GM12873 (cell line): ENCODE measurements at regions not wholly inside any gene's neighbourhood (a gene's known extent, or its start where the extent isn't known, plus 50 kb on each side); places are given as distances from the start of the nearest gene placed in this dataset.

Experiments used
- TF ChIP-seq, protein P1 (sequence below): IDR thresholded peaks from 2 replicates; pipeline ENCODE4 v1.5.1; 2012; ENCODE audit warnings: low read depth, mild to moderate bottlenecking, moderate library complexity, low read length, control low read depth; ENCODE audit not compliant: insufficient read depth; ENCODE audit errors: missing control alignments

DNA sequence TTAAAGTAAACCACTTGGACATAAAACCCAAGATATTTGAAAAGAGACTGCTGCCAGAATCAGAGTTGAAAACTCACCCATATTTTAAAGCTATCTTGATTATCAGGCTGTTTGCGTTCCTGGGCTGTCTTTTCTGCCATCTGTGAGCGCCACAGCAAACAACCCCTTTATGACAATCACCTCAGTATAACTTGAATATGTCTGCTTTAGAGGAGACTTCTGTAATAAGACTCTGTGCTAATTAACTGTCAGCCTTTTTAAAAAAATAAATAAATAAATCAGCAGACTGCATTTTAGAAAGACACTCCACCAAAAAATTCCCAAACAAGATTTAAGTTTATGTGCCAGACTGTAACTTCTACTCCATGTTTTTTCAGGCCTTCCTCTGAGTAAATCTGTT, 375.7 kb upstream of the CCNH start:
- TF ChIP-seq, protein P1, sequence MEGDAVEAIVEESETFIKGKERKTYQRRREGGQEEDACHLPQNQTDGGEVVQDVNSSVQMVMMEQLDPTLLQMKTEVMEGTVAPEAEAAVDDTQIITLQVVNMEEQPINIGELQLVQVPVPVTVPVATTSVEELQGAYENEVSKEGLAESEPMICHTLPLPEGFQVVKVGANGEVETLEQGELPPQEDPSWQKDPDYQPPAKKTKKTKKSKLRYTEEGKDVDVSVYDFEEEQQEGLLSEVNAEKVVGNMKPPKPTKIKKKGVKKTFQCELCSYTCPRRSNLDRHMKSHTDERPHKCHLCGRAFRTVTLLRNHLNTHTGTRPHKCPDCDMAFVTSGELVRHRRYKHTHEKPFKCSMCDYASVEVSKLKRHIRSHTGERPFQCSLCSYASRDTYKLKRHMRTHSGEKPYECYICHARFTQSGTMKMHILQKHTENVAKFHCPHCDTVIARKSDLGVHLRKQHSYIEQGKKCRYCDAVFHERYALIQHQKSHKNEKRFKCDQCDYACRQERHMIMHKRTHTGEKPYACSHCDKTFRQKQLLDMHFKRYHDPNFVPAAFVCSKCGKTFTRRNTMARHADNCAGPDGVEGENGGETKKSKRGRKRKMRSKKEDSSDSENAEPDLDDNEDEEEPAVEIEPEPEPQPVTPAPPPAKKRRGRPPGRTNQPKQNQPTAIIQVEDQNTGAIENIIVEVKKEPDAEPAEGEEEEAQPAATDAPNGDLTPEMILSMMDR, result no peak

DNA sequence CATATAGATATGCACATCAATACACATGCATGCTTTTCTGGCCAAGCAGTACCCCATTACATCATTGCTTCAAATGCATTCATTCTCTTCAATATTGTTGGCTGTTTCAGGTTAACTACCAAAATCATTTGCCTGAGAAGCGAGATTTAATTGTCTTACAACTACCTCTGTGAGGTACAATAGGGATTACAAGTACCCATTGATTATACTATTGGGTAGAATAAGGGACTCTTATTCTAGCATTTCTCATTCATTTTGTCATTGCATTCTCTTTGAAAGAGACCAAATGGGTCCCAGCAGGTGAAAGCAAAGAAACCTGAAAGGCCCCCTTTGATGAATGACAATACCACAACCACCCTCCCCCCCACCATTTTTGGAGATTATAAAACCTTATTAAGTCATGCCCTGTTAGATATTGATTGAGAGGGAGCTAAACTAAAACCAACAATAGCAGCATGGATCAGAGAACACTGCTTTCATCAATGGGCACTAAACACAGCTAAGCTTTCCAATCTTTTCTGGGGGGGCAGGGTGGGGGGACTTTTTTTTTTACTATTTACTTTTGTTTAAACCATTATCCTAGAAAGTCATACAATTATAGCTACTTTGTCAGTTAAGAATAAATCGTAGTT, 375.0 kb upstream of the CCNH start:
- TF ChIP-seq, protein P1, result no peak

DNA sequence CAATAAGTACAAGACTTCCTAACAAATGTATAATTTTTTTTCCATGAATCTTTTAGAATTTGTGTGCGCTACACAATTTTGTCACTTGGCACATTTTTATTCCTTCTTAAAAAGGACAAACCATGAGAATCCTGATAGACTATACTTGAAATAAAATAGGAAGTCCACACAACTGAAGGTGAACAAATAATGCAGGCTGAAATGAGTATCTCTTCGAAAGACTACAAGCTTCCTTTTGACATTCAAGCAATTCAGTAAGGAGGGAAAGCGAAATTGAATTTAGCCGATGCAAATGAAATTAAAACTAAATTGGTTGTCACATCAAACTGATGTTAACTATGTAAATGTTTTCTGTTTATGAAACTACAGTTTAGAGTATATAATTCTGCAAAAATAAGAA, 374.4 kb upstream of the CCNH start:
- TF ChIP-seq, protein P1, result no peak

DNA sequence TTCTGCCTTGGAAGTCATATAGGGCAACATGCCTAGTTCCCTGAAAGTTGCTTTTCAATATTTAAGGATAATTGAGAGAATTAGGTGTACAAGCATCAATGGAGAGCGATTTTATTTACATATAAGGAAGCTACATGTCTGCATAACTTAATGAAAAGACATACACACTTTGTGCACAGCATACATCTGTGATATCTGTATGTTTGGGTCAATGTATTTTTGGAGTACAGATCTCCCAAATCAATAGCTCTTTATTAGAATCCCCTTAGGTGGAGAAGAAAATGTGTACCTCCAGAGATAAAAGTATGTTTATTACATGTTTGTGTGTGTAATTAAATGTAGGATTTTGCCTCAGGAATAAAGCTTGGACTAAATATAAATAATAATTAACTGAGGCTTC, 373.7 kb upstream of the CCNH start:
- TF ChIP-seq, protein P1, result no peak

DNA sequence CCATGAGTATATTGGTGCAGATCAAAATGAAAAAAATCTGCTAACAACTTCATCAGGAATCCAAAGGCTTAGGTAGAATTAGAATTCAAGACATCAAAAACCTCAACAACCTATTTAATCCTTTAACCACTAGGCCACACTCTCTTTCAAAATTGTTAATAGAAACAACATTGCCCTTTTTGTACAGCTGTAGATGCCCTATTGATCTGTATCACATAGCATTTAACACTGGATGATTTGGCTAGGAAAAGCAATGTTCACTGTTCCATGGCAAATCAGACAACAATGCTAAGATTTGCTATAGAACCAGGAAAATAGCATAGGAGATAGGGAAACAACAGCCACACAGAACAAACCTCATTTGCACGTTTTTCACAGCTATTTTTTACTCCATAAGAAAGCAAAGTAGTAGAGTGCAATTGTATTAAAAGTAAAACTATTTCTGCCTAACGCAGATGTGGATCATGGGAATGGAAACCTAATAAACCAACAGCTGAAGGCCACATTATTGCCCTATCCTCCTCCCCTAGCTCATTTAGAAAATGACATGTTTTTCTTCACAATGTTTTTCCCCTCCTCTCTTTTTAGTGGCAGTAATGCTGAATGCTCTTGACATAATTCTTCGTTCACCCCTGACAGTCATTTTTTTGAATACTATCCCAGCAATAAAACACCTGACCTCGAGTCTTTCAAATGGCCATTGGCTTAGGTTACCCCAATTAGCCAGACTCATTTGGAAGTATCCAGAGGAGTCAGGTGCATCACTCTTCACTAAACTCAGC, 373.0 kb upstream of the CCNH start:
- TF ChIP-seq, protein P1, result no peak

DNA sequence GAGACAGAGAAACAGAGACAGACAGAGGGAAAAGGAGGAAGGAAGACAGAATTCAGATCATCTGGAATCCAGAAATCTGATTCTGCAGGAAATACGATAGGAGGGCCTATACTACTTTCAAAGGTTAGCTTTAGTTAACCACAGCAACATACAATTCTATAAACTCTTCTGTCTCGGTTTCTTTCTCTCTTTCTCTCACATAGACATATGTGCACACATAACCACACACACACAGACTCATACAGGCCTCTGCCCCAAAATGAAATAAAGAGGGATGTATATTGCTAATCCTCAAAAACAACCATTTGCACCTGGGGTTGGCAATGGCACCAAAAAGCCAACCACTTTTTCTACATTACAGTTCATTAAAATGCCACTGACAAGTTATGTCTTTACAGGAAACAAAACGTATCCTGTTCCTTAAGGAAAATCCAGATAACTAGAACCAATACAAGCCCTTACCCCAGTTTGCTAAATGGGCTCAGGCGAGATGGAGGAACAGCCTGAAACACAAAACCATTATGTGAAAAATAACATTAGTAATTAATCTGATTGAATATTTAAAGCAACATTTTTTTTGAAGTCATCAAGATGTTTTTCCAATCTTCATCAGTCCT, 372.3 kb upstream of the CCNH start:
- TF ChIP-seq, protein P1, result no peak

DNA sequence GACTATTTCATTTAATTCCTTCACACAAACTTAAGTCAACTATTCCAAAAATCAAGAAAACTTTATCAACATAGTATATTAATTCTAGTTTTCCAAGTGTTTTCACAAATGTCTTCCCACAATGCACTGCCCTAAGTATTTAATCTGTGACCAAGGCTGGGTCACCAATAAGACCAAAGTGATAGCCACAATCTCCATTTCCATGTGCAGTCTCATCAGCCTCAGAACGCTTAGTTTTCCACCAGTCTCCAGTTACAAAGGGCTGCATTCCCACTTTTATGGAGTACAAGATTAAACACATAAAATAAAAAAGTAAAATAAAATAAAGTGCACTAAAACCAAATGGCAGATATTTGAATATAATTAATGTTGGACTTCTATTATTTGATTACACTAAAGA, 371.6 kb upstream of the CCNH start:
- TF ChIP-seq, protein P1, result no peak
